Erythroblast (primary cell): ENCODE measurements at regions not wholly inside any gene's neighbourhood (a gene's known extent, or its start where the extent isn't known, plus 50 kb on each side); places are given as distances from the start of the nearest gene placed in this dataset.
"Not testable (repeated sequence)": the region's sequence is repeated elsewhere in the genome, so short reads cannot be mapped to it uniquely, and the experiment has no call there.

Experiments
- GATA1 ChIP-seq: IDR thresholded peaks from 2 replicates; pipeline ENCODE4 v1.6.1; 2011; ENCODE audit warnings: low read depth, mild to moderate bottlenecking, control low read depth, low read length, moderate library complexity
- POLR2A ChIP-seq: IDR thresholded peaks from 2 replicates; pipeline ENCODE4 v1.6.1; 2011; ENCODE audit warnings: mild to moderate bottlenecking, low read length

- not testable (repeated sequence) for TF ChIP-seq POLR2A, GATA1
Measured at GRCh38 chr2:123455234-123455633, 569.9 kb upstream of the CNTNAP5 start.
